Left lobe of liver (tissue), 2 donors: ENCODE measurements at regions not wholly inside any gene's neighbourhood (a gene's known extent, or its start where the extent isn't known, plus 50 kb on each side); places are given as distances from the start of the nearest gene placed in this dataset.
"Not testable (repeated sequence)": the region's sequence is repeated elsewhere in the genome, so short reads cannot be mapped to it uniquely, and the experiment has no call there.

Source experiments
- ATAC-seq: fragments of 200-7000 bp; cut with Tn5 transposase; one replicate; pipeline ENCODE4 v1.9.1; 2020; ENCODE audit warnings: mild to moderate bottlenecking, moderate library complexity
- DNase-seq: peaks from one replicate; pipeline ENCODE4 v3.0.0-alpha.2; 2020; ENCODE audit warnings: low spot score
- donor health status: DM: no; HTN: no; CAD: no; lungs with moderate emphysema.
- donor health status: DM: no; HTN: yes; CAD: no.

DNA sequence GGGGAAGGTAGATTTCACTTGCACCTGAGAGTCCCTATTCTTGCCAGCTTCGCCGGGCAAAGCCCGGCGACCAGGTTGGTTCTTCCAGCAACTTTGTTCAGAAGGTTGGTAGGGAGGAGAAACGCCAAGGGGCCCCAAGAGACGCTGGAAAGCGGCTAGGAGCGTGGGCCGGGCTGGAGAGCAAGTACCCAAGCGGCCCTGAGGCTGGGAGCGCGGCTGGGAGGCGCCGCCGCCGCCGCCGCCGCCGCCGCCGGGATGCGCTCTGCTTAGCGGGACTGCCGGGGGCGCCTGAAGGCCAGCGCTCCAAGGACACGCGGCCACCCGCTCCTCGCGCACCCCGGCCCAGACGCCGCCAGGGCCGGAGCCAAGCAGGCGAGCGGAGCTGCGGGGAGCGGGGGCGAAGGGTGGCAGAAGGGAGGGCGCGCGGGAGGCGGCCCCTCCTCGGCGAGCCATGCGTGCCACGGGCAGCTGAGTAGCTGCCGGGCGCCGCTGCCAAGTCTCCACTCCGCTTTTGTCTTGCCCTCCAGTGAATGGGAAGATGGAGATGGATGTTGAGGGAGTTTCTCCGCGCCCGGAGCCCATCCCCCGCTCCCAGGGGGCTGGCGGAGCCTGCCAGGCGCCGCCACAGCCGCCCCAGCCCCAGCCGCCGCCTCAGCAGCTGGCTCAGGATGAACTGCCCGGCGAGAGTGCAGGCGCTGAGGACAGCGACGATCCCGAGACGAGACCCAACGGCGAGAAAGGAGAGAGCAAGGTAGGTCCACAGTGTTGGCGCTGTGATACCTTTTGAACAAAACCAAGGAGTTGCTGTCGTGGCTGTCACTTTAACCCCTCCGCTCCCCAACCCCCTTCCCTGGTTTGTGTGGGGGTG is 227.4 kb upstream of the AZI2 start:
- ATAC-seq = peak; percentile 74
- DNase-seq = no peak

DNA sequence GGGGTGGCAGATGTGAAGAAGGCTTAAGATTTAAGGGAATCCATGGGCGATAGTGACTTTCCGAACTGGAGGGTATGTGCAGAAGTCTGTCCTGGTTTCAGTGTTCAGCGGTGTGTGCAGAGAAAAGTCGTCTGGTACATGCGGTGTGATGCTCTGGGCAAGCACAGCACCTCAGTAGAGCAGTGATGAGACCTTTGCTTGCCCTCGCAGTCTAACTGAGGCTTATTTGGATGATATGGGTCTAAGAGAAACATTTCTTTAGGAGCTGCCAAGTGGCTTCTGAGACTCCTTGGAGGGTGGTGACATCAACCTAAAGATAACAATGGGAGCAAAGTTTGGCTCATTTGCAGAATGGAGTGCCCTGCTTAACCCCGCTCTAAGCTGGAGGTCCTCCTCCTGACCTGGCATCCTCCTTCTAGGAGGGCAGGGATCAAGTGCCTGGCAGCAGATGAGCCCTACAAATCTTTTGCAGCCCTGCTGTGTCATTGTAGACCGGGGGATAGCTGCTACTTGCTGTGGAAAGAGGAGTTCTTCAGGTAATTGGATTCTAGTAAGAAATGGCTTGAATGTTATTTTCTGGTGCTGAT is 228.1 kb upstream of the AZI2 start:
- DNase-seq = no peak
- ATAC-seq = peak; percentile 24

DNA sequence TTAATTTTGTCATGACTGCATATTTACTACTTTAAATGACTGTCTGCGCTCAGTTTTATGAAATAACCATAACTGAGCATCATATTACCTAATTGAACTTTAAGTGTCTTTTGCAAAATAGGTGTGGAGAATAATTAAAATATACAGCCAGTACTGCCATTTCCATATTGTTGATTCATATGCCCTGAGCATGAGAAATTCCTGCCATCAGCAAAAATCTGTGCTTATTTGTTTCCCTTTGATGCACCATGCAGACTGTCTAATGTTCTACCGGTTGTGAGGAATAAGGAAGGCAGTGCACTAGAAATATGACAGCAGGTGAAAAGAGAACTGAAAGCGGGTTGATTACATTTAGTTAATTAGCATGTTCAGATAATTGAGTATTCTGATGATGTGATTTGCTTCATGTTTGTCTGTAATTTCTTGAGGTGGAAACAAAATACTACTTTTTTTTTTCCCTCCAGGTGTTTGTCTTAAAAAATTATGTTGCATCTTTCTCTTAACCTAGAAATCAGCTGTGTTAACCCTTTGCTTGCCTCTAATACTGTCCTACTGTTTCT is 229.4 kb upstream of the AZI2 start:
- DNase-seq = no peak
- ATAC-seq = no peak

DNA sequence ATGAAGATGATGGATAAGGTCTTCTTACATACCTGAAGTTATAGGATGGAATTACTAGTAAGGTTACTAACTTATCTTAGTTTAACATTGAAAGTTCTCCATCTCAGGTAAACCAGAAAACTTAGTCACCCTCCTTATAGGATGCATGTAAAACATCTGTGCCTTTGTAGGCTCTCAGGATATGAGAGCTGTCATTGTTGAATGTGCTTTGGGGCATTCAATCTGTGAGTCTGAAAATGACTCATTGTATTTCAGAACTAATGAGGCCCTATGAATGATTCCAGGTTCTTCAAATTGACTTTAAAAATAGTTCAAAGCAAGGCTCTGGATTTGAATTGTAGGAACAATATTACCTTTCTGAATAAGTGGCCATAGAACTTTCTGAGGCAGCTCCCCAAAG is 237.7 kb upstream of the AZI2 start:
- DNase-seq (no peak), ATAC-seq (no peak)

DNA sequence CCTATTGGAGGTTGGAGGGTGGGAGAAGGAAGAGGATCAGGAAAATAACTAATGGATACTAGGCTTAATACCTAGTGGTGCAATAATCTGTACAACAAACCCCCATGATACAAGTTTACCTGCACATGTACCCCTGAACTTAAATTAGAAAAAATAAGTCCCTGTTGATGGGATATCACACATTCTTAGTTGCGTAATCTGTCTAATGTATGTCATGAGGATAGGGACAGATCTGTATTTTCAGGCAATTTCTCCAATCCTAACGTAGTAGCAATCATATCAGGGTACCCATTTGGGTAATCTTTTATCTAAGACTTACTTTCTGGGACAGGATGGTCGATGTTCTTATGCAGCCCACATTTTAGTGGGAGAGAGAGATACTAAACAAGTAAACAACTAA is 239.1 kb upstream of the AZI2 start:
- DNase-seq (no peak), ATAC-seq (no peak)

DNA sequence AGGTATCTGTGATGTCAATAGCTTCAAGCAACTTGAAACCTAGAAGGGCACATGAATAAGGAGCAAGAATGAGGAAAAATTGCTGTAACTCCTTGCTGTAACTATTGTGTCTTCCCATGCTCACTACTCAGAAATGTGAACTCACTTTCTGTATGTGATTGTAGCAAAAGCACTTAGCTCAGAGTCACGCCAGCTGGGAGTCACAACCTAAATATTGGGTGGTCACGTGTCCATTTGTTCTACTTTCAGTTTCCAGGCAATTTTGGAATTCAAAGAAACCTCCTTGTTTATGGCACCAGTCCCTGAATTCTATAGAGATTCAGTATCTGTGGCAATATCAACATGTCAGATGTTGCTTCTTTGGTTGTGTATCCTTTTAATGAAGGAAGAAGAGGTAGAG is 241.6 kb upstream of the AZI2 start:
- DNase-seq (no peak), ATAC-seq (no peak)

DNA sequence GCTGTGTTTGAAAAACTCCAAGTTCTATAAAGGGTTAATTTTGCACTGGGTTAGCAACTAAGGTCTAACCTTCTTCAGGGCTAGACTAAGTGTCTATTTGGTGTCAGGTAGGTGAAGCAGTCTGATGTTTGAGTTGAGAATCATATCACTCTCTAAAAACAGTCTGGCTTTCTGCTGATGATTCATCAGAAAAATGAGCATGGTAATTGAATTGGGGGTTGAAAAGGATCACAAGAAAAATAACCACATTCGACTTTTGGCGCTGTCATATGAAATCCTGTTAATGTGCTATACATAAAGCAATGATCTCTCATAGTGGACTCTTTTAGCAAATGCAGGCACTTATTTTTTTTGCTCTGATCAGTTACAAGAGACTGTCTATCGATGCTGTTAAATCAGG is 242.2 kb upstream of the AZI2 start:
- no peak for ATAC-seq
- no peak for DNase-seq

DNA sequence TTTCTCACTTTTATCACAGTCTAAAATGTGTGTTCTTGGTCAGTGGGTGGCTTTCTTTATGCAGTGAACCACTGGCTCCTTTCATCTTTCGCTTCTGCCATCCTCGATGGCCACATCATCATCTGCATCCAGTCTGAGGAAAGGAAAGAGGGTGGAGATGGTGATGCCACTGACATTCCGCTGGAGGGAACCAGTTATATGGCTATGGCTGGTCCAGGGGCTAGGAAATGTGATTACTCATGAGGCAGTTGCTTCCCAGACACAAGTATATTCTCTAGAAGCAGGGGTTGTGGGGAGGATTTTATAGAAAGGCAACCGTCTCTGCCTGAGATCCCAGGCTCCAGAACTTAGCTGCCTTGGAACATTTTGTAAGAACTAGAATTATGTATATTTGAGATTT is 246.7 kb upstream of the AZI2 start:
- no peak for DNase-seq
- ATAC-seq = no peak

DNA sequence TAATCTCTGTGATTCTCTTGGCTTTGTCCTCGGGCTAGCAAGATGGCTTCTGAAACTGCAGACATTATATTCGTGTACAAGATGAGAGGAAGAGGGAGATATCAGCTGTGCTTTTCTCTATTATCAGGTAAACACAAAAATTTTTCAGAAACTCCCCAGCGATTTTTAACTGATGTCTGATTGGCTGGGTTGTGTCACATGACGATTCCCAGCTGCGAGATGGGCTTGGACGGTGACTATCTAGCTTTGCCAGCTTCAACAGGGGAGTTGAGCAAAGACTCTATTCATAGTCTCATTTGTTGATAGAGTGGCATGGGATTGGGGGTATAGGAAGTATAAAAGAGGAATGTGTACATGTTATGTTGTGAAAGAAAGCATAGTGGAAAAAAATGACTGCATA is 248.8 kb upstream of the AZI2 start:
- ATAC-seq = no peak
- DNase-seq = no peak

DNA sequence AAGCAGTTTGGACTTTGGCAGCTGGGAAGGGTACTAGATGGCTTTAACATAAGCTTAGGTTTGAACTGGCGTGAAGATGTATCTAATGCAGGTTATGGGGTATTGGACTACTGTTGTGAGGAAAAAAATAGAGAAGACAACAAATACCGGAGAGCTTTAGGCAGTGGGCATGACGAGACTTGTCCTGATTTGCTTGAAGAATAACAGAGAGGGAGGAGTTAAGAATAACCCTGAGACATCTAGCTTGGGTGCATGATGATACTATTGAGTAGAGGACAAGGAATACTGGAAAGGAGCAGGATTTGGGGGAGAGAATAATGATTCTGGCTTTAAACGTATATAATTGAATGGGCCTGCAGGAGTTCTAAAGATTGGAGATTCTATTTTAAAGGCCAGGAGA is 249.5 kb upstream of the AZI2 start:
- DNase-seq = no peak
- ATAC-seq = no peak

DNA sequence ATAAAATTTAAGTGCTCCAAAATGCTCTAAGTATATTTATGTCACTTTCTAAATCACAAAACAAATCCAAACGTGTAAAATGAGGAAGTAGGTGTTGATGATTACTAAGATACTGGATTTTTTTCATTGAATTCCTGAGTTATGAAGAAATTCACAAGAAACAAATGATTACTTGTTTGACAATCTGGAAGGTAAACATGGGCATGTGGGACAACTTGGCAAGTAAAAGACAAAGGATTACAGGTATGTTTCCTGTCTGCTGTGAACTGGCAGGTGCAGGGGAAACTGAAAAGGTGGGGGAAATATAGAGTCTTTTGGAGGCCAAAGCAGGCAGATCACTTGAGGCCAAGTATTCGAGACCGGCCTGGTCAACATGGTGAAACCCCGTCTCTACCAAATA is 252.7 kb upstream of the AZI2 start:
- ATAC-seq (no peak), DNase-seq (no peak)

DNA sequence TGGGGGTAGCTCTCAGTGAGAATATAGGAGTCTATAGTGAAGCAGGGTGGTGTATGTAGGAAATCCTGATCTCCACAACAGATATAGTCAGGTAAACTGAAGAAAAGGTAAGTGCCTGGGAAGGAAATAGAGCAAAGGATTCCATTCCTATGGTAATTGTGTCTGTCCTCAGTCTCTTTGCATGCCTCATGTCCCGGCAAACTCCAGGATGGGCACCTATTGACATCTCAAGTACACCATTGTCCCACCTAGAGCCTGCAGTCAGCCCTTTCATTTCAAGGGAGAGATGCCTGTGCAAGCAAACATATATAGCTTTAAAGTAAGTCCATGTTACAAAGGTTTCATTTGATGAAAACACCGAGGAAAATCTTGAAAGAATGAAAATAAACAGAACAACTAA is 257.7 kb upstream of the AZI2 start:
- ATAC-seq (no peak), DNase-seq (no peak)

DNA sequence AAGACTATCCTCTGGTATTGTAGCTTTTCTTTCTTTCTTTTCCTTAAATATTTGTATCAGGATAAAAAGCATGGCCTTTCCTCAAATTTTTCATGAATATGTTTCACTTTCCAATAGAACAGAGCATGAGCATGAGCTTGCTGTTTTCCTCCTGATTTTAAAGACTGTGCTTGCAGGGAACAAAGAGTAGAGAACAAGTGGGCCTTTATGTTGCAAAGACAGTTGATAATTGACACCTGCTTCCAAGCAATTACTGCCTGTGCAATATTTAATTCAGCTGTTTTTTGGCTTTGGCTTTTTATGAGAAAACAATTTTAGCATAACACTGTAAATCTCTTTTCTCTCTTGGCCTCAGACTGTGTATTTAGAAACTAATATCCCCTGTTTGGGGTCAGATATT is 263.6 kb upstream of the AZI2 start:
- ATAC-seq (no peak), DNase-seq (no peak)

DNA sequence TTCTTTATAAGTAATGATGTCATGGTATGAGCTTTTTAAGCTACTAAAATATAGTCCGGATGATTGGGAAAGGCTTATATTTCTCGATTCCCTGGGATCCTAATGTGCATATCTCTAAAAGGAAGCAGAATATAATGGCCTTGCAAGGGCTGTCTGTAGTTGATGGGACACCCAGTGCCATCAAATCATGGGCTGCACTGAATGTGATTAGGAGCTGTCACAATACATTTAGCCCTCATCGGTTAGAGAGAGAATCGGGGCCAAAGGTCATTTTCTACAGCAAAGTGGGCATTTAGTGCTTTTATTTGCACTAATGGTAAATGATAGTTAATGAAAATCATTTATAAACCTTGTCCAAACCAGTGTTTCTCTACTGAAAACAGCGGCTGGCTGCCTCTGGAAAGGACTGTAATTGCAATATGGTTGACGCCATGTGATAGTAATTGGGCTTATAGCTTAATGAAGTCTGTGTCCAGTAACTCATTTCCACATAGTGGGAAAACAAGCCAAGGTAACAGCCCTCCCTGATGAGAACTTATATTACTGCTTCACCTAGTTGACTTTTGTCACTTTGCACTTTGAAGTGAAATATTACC is 265.0 kb upstream of the AZI2 start:
- DNase-seq = no peak
- no peak for ATAC-seq

DNA sequence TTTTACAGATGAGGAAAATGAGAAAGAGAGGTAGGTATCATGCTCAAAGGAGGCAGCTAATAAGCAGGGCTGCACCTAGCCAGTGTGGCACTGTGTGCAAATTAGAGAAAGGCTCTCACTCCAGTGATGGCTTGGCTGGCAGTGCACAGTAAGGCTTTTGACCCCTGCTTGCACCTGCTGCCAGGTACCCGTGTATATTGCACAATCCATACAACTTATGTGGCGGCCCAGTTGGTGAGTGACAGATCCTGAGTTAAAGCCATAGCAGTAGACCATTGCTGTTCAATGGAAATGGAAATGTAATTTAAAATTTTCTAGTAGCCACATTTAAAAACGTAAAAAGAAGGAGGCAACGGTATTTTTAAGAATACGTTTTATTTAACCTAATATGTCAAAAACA is 266.4 kb upstream of the AZI2 start:
- ATAC-seq (peak; percentile 17), DNase-seq (no peak)

DNA sequence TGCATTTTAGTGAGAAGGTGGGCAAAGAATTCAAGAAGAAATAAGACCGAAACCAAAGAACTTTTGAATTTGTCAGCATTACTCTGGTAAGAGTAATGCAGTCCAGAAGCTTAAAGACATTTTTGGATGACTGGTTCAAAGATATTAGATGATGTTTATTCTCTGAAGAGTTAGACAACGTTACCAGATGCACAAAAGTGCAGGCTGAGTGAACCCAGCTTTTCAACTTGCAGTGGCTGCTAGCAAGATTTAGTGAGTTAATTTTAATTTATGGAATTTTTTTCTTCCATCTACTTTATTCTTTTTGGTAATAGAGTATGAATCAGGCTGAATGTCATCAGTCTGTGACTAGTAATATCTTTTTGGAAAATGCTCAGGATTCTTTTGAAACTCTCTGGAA is 267.3 kb upstream of the AZI2 start:
- ATAC-seq (no peak), DNase-seq (no peak)

DNA sequence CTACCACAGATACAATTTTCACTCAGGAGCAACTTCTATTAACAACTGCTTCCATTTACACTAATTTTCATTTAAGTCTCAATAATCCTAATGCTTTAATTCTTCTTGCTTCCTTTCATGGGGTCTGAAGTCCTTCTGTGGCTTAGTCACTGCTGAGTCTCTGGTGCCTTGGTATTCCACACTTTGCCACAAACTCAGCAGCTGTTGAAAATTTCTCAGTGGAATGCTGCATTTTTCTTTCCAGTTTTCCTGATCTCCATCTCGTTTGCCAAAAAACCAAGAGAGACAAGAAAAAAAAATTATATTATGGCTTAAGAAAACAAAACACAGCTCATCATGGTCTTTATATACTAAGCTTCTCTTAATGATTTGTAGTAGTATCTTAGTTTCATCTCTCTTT is 269.2 kb upstream of the AZI2 start:
- ATAC-seq (no peak), DNase-seq (no peak)

DNA sequence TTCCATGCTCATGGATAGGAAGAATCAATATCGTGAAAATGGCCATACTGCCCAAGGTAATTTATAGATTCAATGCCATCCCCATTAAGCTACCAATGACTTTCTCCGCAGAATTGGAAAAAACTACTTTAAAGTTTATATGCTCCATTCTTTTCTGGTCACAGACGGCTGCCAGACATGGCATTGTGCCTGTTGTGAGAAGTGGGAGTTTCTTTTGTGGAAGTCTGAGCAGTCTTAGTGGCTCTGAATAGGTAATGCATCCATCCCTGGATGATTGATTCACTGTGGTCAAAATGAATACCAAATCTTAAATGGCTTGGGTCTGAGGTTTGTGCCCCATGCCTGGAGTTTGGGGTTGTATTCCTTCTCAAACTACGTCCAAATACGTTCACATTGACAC is 274.5 kb upstream of the AZI2 start:
- DNase-seq (no peak), ATAC-seq (no peak)

DNA sequence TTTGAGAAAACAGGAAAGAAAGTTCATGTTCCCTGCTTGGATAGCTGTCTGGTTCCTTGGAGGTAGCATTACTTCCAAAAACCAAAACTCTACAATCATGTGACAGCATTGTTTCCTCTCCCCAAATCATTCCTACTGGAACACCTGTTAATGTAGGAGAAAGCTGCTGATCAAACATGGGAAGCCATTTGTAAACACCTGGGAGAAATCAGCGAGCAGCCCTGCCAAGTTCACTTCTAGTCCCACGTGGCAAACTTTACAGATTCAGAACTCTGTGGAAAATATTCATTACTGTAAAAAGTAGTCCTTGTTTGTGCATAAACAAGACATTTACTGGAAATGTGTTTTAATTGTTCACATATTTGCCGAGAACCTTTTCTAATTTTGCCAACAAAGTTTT is 275.5 kb upstream of the AZI2 start:
- ATAC-seq = no peak
- no peak for DNase-seq

DNA sequence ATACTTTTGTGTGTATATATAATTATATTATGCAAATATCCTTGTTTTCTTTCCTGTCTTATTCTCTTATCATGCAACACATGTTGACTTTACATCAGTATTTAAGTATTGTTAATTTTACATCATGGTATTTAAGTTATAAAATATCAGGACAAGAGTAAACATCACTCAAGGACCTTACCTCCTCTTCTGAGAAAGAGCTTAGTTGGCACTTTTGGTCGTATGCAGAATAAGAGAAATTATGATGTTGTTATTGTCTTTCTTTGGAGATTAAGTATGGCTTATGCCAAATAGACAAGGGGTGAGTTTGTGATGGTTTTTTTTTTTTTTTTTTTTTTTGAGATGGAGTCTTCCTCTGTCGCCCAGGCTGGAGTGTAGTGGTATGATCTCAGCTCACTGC is 279.2 kb upstream of the AZI2 start:
- DNase-seq, ATAC-seq: not testable (repeated sequence)

DNA sequence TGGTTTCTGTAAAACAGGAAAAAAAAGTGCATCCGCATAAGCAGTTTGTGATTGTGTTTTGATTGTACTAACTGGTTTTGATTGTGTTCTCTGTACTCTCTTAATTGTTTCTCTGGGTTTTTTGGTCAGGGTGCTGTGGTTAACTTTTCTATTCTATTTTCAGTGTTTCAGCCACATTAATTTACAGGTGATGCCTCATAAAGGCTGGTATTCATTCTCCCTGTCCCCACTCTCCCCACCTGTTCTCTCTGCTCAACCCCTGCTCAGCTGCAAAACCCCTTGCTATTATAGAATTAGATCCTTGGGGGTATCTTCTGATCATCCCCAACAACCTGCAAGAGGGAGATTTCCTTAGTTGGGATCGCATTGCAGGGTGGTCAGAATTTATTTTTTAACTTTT is 285.4 kb upstream of the AZI2 start:
- no peak for DNase-seq
- no peak for ATAC-seq

DNA sequence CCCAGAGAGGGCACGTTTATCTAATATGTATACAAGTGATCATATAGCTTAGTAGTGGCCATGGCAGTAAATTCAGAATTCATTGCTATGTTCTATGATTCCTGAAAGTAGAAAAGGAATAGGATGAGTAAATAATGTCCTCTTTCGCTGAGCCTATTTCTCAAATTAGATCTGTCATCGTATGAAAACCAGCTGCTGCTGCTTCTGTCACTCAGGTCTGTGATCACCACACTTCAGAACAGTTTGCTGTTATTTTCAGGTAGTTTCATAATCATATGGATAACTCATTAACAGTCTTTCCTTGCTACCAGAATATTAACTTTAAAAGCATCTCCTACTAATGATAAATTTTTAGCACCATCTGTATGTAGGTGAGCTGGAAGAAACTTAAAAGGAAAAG is 289.1 kb upstream of the AZI2 start:
- no peak for ATAC-seq
- no peak for DNase-seq
